PC-3 (cell line): ENCODE measurements at regions not wholly inside any gene's neighbourhood (a gene's known extent, or its start where the extent isn't known, plus 50 kb on each side); places are given as distances from the start of the nearest gene placed in this dataset.

Experiments
- EZH2 ChIP-seq: fragments of 300-600 bp; sonication (generic); IDR thresholded peaks from one replicate; pipeline ENCODE4 v1.6.1; 2017; ENCODE audit warnings: antibody characterized with exemption, mild to moderate bottlenecking, low read length; ENCODE audit not compliant: unreplicated experiment
- EZH2phosphoT487 ChIP-seq: fragments of 300-600 bp; sonication (generic); IDR thresholded peaks from 2 replicates; pipeline ENCODE4 v1.6.1; 2018; ENCODE audit warnings: mild to moderate bottlenecking, antibody characterized with exemption, low read length, borderline replicate concordance
- TF ChIP-seq, protein P1 (sequence below): fragments of 300-600 bp; sonication (generic); conservative IDR thresholded peaks from 2 replicates; pipeline ENCODE4 v1.5.1; 2017; ENCODE audit warnings: antibody characterized with exemption, low read depth, mild to moderate bottlenecking, low read length

DNA sequence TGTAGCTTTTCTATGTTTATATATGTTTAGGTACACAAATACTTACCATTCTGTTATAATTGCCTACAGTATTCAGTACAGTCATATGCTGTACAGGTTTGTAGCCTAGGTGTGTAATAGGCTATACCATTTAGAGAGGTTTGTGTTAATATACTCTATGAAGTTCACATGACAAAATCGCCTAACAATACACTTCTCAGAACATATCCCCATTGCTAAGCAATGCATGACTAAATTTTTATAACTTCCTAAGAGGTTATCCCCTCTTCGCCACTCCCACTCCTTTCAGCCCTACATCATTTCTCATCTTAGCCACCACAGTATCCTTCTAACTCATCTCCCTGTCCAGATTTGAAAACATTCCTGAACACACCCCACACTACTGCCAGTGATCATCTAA lies 83.7 kb upstream of the ZCCHC13 start:
- TF ChIP-seq, protein P1, sequence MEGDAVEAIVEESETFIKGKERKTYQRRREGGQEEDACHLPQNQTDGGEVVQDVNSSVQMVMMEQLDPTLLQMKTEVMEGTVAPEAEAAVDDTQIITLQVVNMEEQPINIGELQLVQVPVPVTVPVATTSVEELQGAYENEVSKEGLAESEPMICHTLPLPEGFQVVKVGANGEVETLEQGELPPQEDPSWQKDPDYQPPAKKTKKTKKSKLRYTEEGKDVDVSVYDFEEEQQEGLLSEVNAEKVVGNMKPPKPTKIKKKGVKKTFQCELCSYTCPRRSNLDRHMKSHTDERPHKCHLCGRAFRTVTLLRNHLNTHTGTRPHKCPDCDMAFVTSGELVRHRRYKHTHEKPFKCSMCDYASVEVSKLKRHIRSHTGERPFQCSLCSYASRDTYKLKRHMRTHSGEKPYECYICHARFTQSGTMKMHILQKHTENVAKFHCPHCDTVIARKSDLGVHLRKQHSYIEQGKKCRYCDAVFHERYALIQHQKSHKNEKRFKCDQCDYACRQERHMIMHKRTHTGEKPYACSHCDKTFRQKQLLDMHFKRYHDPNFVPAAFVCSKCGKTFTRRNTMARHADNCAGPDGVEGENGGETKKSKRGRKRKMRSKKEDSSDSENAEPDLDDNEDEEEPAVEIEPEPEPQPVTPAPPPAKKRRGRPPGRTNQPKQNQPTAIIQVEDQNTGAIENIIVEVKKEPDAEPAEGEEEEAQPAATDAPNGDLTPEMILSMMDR, result no peak
- TF ChIP-seq EZH2 (no peak), EZH2phosphoT487 (no peak)
